ENCODE measurements at regions not wholly inside any gene's neighbourhood (a gene's known extent, or its start where the extent isn't known, plus 50 kb on each side); places are given as distances from the start of the nearest gene placed in this dataset.
"Not testable (repeated sequence)": the region's sequence is repeated elsewhere in the genome, so short reads cannot be mapped to it uniquely, and the experiment has no call there.

GRCh38 chr20:22971077-22971476 is 64.0 kb upstream of the SSTR4 start:
- DNase-seq; H3K36me3 ChIP-seq (replicated peaks; ENCODE audit: control insufficient read depth, insufficient read depth, low read length); H3K27me3 ChIP-seq (ENCODE audit: control insufficient read depth, insufficient read depth, low read length); H3K4me3 ChIP-seq (ENCODE audit: insufficient read depth, low read depth, low read length): not testable (repeated sequence)

GRCh38 chr20:22974354-22974753 is 60.8 kb upstream of the SSTR4 start:
- Histone ChIP-seq H3K27me3 (ENCODE audit: control insufficient read depth, insufficient read depth, low read length) (no peaks in the 10 kb centered on the region), H3K4me3 (ENCODE audit: insufficient read depth, low read depth, low read length) (no peak overlapping the region)
- DNase-seq = peak; percentile 33

GRCh38 chr20:22977047-22977785 is 57.9 kb upstream of the SSTR4 start:
- Histone ChIP-seq H3K27me3 (ENCODE audit: control insufficient read depth, insufficient read depth, low read length) (no peaks in the 10 kb centered on the region), H3K36me3 (replicated peaks; ENCODE audit: control insufficient read depth, insufficient read depth, low read length) (no peaks in the 10 kb centered on the region), H3K4me3 (ENCODE audit: insufficient read depth, low read depth, low read length) (no peak overlapping the region)
- no peak for DNase-seq

More at GRCh38 chr20:22974354-22974753, 60.8 kb upstream of the SSTR4 start:
- H3K36me3 ChIP-seq (replicated peaks; ENCODE audit: control insufficient read depth, insufficient read depth, low read length) = no peaks in the 10 kb centered on the region

GRCh38 chr20:22984008-22984407 is 51.1 kb upstream of the SSTR4 start:
- no peak for DNase-seq
- H3K36me3 ChIP-seq (replicated peaks; ENCODE audit: control insufficient read depth, insufficient read depth, low read length) = no peaks in the 10 kb centered on the region
- H3K4me3 ChIP-seq (ENCODE audit: insufficient read depth, low read depth, low read length) = no peak overlapping the region
- H3K27me3 ChIP-seq (ENCODE audit: control insufficient read depth, insufficient read depth, low read length) = no peaks in the 10 kb centered on the region

- no peak for DNase-seq
- Histone ChIP-seq H3K36me3 (replicated peaks; ENCODE audit: control insufficient read depth, insufficient read depth, low read length) (no peaks in the 10 kb centered on the region), H3K27me3 (ENCODE audit: control insufficient read depth, insufficient read depth, low read length) (no peaks in the 10 kb centered on the region), H3K4me3 (ENCODE audit: insufficient read depth, low read depth, low read length) (no peak overlapping the region)
These were observed 50.5 kb upstream of the SSTR4 start for GRCh38 chr20:22984606-22985005.

GRCh38 chr20:22985239-22985778 is 49.8 kb upstream of the SSTR4 start:
- no peak overlapping the region for H3K4me3 ChIP-seq (ENCODE audit: insufficient read depth, low read depth, low read length)
- DNase-seq = no peak
- H3K27me3 ChIP-seq (ENCODE audit: control insufficient read depth, insufficient read depth, low read length) = no peaks in the 10 kb centered on the region
- H3K36me3 ChIP-seq (replicated peaks; ENCODE audit: control insufficient read depth, insufficient read depth, low read length) = no peaks in the 10 kb centered on the region

Data from H7 (cell line).